Esophagus muscularis mucosa (tissue), 4 donors: ENCODE measurements at regions not wholly inside any gene's neighbourhood (a gene's known extent, or its start where the extent isn't known, plus 50 kb on each side); places are given as distances from the start of the nearest gene placed in this dataset.

Experiments used
- EP300 ChIP-seq: sonication (generic); formaldehyde crosslinking; IDR thresholded peaks from one replicate; pipeline ENCODE4 v1.6.1; 2017; ENCODE audit warnings: antibody characterized with exemption
- POLR2AphosphoS5 ChIP-seq, 2 donors: sonication (generic); formaldehyde crosslinking; IDR thresholded peaks; one replicate each; pipeline ENCODE4 v1.6.1; 2017; ENCODE audit warnings: antibody characterized with exemption in 2 of 2
- TF ChIP-seq, protein P1 (sequence below), 3 experiments: fragments of 200-600 bp in 2 of 3; fragments of 450-650 bp in 1 of 3; sonication (generic) in 2 of 3; IDR thresholded peaks; one replicate each; pipeline ENCODE4 v1.5.1; 2017 to 2019; ENCODE audit warnings: antibody characterized with exemption in 3 of 3, mild to moderate bottlenecking in 2 of 3, moderate library complexity in 1 of 3

DNA sequence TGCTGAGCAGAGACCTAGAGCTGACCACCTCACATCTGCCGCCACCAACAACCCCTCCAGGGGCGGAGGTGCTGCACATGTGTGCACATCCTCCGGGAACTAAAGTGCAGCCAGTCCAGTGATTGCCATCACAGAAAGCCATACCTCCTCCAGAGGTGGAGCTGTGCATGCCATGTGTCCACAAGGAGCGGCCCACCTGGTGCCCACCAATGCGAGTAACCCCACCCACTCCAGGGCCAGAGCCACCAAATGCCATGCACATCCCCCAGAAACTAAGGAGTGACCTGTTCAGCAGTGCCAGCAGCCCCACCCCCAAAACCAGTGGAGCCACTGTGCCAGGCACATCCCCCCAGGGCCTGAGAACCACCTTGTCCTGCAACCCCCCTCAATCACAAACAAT lies 557.9 kb downstream of the UQCRFS1 start:
- no peak for TF ChIP-seq POLR2AphosphoS5 (IDR thresholded peaks at IDR 0.05)
- TF ChIP-seq, protein P1, sequence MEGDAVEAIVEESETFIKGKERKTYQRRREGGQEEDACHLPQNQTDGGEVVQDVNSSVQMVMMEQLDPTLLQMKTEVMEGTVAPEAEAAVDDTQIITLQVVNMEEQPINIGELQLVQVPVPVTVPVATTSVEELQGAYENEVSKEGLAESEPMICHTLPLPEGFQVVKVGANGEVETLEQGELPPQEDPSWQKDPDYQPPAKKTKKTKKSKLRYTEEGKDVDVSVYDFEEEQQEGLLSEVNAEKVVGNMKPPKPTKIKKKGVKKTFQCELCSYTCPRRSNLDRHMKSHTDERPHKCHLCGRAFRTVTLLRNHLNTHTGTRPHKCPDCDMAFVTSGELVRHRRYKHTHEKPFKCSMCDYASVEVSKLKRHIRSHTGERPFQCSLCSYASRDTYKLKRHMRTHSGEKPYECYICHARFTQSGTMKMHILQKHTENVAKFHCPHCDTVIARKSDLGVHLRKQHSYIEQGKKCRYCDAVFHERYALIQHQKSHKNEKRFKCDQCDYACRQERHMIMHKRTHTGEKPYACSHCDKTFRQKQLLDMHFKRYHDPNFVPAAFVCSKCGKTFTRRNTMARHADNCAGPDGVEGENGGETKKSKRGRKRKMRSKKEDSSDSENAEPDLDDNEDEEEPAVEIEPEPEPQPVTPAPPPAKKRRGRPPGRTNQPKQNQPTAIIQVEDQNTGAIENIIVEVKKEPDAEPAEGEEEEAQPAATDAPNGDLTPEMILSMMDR (IDR thresholded peaks at IDR 0.05), result no peak
- no peak for TF ChIP-seq EP300
